ENCODE measurements at regions not wholly inside any gene's neighbourhood (a gene's known extent, or its start where the extent isn't known, plus 50 kb on each side); places are given as distances from the start of the nearest gene placed in this dataset.

DNA sequence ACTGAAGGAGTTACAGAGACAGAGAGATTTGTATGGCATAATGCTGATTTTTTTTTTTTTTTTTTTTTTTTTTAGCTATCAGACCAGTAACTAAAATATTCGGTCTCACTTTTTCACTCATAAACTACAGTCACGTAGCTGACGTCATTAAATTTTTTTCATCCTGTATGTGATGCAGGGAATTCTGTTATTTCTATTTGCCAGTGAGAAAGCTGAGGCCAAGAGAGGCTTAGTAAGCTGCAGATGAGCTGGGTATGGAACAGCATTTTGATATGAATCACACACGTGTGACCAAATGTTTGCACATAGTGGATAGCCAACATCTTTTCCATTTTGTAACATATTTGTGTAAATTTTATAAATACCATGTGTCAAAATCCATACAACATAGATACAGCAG lies 79.1 kb upstream of the EPB41L3 start:
- ChIA-PET CTCF (no interaction called here), POLR2A (no interaction called here)
- DNase-seq: no peak
- H3K4me3 Mint-ChIP-seq: no peak overlapping the region
- no peak overlapping the region for H3K27ac Mint-ChIP-seq
- no peaks in the 10 kb centered on the region for H3K36me3 Mint-ChIP-seq (ENCODE audit: low read depth)
- peaks cover 9% of the 10 kb centered on the region for H3K27me3 Mint-ChIP-seq
- no peaks in the 10 kb centered on the region for H3K9me3 Mint-ChIP-seq
- H3K4me1 Mint-ChIP-seq: no peaks in the 10 kb centered on the region

DNA sequence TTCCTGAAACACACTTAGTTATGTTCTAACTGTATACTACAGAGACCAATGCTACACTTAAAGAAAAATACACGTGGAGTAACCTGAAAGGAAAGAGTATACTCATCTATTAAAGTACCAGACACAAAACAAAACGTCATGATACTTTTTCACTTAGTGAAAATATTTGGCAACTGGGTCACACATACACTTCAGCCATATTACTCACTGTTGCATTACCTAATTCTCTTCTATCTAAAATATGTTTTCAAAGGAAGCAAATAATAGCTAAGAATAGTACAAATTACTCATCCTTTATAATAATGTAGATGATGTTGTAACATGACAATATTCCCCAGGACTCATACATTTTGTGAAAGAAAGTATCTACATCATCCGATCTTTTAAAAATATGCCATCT lies 76.5 kb upstream of the EPB41L3 start:
- Mint-ChIP-seq H3K36me3 (ENCODE audit: low read depth) (no peaks in the 10 kb centered on the region), H3K27ac (no peak overlapping the region), H3K27me3 (peaks cover 5% of the 10 kb centered on the region), H3K4me1 (no peaks in the 10 kb centered on the region), H3K9me3 (no peaks in the 10 kb centered on the region), H3K4me3 (no peak overlapping the region)
- CTCF ChIA-PET: no interaction called here
- POLR2A ChIA-PET: no interaction called here
- DNase-seq: no peak

DNA sequence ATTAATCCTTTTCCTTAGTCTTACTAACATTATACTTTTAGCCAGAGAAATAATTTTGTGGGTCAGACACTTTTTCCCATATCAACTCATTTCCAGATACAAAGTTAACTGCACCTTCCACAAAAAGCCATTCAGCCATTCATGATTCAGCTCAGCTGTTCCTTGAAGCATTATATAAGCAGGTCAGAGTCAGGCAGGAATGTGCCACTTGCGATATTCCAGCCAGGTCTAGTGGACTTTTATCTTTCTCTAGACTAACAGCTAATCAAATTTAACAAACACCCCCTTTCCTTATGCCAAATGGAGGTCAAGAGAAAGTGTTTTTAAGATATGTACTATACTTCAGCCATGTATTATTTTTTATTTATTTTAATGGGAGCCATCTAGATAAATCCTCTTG lies 75.6 kb upstream of the EPB41L3 start:
- H3K9me3 Mint-ChIP-seq: no peaks in the 10 kb centered on the region

DNA sequence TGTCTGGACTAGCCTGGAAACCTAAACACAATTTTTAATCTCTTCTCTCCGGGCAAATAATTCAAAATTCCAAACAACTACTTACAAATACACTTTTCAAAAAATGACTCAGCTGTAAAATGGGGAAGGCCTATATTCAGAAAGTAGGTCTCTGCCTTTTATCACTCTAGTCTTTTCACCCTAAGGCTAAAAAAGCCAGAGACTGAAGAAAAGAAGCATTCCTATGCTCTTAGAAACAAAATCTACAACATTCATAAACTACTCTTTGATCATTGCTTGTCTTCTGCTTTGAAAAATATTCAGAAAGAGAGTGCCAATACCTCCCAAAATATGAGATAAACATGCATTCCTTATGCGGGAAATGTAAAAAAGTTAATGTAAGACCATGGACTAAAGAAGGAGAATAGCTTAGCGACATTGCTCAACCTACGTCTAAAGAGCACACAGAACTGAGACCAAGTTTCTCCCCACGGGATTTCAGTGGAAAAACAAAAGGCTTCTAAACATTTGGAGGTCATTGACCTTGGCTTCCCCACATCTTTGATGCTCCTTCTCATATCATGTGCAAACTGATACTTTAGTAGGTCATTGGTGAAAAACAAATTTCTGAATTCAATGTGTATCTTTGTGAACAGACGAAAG lies 74.4 kb upstream of the EPB41L3 start:
- H3K27ac Mint-ChIP-seq: no peak overlapping the region
- H3K36me3 Mint-ChIP-seq (ENCODE audit: low read depth): no peaks in the 10 kb centered on the region
- H3K4me1 Mint-ChIP-seq: no peaks in the 10 kb centered on the region
- no peak overlapping the region for H3K4me3 Mint-ChIP-seq
- peaks cover 2% of the 10 kb centered on the region for H3K27me3 Mint-ChIP-seq
- ChIA-PET POLR2A (no interaction called here), CTCF (no interaction called here)
- H3K9me3 Mint-ChIP-seq: no peaks in the 10 kb centered on the region
- DNase-seq: no peak

More for the DNA sequence above, 75.6 kb upstream of the EPB41L3 start:
- no peaks in the 10 kb centered on the region for H3K4me1 Mint-ChIP-seq
- H3K36me3 Mint-ChIP-seq (ENCODE audit: low read depth): no peaks in the 10 kb centered on the region
- CTCF ChIA-PET: no interaction called here
- H3K27ac Mint-ChIP-seq: no peak overlapping the region
- POLR2A ChIA-PET: no interaction called here
- H3K27me3 Mint-ChIP-seq: peaks cover 5% of the 10 kb centered on the region
- no peak for DNase-seq
- H3K4me3 Mint-ChIP-seq: no peak overlapping the region

DNA sequence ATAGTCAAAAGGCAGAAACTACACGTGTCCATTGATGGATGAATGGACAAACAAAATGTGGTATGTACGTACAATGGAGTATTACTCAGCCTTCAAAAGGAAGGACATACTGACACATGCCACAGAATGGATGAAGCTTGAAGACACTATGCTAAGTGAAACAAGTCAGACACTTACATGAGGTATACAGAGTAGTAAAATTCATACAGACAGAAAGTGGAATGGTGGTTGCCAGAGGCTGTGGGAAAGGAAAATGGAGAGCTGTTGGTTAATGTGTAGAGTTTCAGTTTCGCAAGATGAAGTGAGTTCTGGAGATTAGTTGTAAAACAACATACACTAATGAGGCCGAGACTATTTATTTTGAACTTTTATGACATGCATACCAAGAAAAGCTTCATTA lies 67.4 kb upstream of the EPB41L3 start:
- ChIA-PET CTCF (interaction anchor here (1.7 kb wide), 1 partner anchor 13 kb away, joined by 4 read pairs; no protein-coding TSS in a partner anchor), POLR2A (no interaction called here)
- H3K27ac Mint-ChIP-seq: no peak overlapping the region
- H3K36me3 Mint-ChIP-seq (ENCODE audit: low read depth): no peaks in the 10 kb centered on the region
- no peak overlapping the region for H3K4me3 Mint-ChIP-seq
- no peaks in the 10 kb centered on the region for H3K27me3 Mint-ChIP-seq
- no peaks in the 10 kb centered on the region for H3K9me3 Mint-ChIP-seq
- no peak for DNase-seq
- no peaks in the 10 kb centered on the region for H3K4me1 Mint-ChIP-seq

DNA sequence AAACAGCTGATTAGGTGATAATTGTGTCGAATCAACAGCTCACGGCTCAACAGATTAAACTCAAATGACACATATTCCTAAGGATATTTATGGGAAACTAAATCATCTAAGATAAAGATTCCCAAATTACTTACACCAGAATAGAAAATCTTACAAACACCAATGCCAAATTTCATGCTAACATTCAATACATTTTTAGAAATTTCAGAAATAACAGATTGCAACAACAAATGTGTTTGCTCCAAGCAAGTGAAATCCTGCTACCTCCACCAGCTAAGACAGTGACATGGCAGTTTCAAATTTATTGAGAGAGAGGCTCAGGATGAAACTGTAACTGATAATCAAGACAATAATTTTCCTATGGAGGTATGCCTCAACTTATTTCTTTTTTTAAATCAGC lies 65.0 kb upstream of the EPB41L3 start:
- CTCF ChIA-PET: no interaction called here
- POLR2A ChIA-PET: no interaction called here
- no peaks in the 10 kb centered on the region for H3K27me3 Mint-ChIP-seq
- H3K27ac Mint-ChIP-seq: no peak overlapping the region
- no peaks in the 10 kb centered on the region for H3K36me3 Mint-ChIP-seq (ENCODE audit: low read depth)
- H3K4me3 Mint-ChIP-seq: no peak overlapping the region
- H3K9me3 Mint-ChIP-seq: no peaks in the 10 kb centered on the region
- H3K4me1 Mint-ChIP-seq: no peaks in the 10 kb centered on the region
- DNase-seq: no peak

DNA sequence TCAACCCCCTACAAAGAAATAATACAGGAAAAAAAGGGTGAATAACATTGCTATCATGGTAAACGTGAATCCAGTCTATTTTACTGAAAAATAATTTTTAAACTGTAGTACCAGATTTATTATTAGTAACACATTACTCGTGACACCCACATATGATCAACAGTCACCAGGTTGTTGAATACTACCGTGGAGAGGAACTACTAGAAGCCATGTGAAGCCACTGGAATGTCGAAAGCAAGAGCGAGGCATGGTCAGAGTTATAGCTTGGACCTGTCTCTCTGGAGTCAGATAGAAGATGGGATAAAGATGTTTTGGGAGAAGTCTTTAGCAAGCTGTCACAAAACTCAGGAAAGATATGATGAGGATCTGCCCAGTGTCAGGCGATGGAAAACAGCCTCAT lies 63.2 kb upstream of the EPB41L3 start:
- ChIA-PET POLR2A (no interaction called here), CTCF (no interaction called here)
- Mint-ChIP-seq H3K9me3 (no peaks in the 10 kb centered on the region), H3K4me1 (no peaks in the 10 kb centered on the region), H3K27ac (no peak overlapping the region), H3K4me3 (no peak overlapping the region), H3K36me3 (ENCODE audit: low read depth) (no peaks in the 10 kb centered on the region), H3K27me3 (no peaks in the 10 kb centered on the region)
- no peak for DNase-seq

DNA sequence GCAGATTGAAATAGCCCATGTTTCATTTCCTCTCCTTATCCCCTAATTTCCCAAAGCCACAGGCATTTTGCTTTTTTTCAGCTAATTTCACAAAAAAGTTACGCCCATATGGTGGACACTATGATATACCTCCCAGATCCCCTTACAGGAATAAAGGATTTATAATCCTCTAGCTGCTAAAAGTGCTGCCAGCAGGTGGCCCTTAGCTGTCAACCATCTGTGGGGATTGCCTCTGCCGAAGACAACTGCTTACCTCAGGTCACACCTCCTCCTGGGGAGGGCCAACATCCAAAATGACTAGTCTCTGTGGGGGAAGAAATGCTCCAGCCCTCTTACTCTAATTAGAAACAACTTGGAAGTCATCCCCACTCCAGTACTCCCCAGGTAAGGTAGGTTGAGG lies 61.0 kb upstream of the EPB41L3 start:
- Mint-ChIP-seq H3K27ac (no peak overlapping the region), H3K4me3 (no peak overlapping the region), H3K4me1 (no peaks in the 10 kb centered on the region), H3K9me3 (no peaks in the 10 kb centered on the region), H3K36me3 (ENCODE audit: low read depth) (no peaks in the 10 kb centered on the region), H3K27me3 (no peaks in the 10 kb centered on the region)
- CTCF ChIA-PET: no interaction called here
- POLR2A ChIA-PET: no interaction called here
- no peak for DNase-seq

DNA sequence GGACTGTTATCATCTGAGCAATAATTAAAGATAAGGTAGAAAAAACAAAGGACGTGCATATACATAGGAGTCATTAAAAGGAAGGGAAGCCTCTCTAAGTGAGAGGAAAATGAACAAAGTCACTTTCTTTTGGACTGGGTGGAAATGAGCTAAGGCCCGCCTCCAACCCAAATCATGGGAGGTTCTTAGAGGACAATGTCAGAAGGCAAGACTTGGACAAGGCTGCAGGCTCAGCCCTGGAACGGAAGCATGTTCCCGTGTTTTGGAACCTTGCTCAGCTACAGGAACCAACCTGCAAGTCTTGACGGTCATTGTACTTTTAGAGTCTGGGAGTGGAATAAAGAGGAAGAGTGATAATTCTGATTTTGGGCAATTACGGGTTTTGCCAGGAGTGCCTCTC lies 59.4 kb upstream of the EPB41L3 start:
- Mint-ChIP-seq H3K9me3 (no peaks in the 10 kb centered on the region), H3K4me3 (no peak overlapping the region), H3K27ac (no peak overlapping the region), H3K4me1 (no peaks in the 10 kb centered on the region), H3K27me3 (no peaks in the 10 kb centered on the region), H3K36me3 (ENCODE audit: low read depth) (no peaks in the 10 kb centered on the region)
- no peak for DNase-seq
- ChIA-PET POLR2A (no interaction called here), CTCF (no interaction called here)

DNA sequence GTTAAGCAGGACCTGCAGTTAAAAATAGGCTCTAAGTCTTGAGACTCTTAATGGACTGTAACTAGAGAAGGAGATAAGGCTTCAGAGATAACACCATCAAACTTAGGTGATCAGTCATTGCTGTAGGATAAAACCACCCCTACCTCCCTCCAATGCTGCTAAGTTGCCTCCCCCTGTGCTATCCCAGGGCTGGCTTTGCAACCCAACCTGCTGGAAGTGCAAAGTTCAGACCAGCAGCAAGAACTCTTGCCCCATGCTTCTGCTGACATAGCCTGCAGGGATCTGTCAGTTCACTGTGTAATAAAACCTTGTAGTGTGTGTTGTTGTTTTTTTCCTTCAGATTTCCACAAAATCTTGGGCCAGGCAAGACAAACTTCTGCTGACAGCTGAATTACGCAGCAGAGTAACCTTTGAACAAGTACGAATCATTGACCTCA lies 57.4 kb upstream of the EPB41L3 start:
- Mint-ChIP-seq H3K4me1 (no peaks in the 10 kb centered on the region), H3K36me3 (ENCODE audit: low read depth) (no peaks in the 10 kb centered on the region), H3K9me3 (no peaks in the 10 kb centered on the region), H3K27ac (no peak overlapping the region), H3K27me3 (no peaks in the 10 kb centered on the region), H3K4me3 (no peak overlapping the region)
- ChIA-PET CTCF (no interaction called here), POLR2A (no interaction called here)
- no peak for DNase-seq

DNA sequence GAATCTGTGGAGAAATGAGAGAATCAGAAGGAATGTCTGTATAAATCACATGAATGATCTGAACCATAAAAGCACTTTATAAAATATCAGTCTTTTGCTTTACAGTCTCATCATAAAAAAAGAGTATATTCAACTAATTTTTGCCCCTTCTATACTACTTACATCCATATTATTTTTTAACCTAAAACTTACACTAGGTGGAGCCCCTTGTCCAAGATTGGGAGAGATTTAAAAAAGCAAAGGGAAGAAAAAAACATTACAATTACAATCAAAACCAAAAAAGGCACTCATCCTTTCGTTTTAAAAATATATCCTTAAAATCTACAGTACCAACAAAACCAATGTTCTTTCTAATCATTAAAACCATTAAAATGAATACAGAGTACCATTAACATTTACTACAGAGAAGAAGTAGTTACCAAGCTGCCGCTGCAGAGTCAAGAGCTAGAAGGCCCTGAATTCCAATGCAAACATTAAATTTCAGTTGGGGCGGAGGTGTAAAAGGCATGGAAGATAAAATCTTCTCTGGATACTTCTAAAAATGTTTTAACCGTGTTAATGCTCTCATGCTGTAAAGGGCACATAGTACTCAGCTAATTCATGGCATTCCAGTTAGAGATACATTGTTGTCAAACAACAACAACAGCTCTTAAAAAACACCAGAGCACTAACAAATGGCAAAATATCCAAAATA lies 56.7 kb upstream of the EPB41L3 start:
- H3K36me3 Mint-ChIP-seq (ENCODE audit: low read depth): no peaks in the 10 kb centered on the region
- H3K9me3 Mint-ChIP-seq: no peaks in the 10 kb centered on the region
- H3K27ac Mint-ChIP-seq: no peak overlapping the region
- ChIA-PET CTCF (no interaction called here), POLR2A (no interaction called here)
- no peaks in the 10 kb centered on the region for H3K4me1 Mint-ChIP-seq
- no peaks in the 10 kb centered on the region for H3K27me3 Mint-ChIP-seq
- H3K4me3 Mint-ChIP-seq: no peak overlapping the region
- DNase-seq: no peak

DNA sequence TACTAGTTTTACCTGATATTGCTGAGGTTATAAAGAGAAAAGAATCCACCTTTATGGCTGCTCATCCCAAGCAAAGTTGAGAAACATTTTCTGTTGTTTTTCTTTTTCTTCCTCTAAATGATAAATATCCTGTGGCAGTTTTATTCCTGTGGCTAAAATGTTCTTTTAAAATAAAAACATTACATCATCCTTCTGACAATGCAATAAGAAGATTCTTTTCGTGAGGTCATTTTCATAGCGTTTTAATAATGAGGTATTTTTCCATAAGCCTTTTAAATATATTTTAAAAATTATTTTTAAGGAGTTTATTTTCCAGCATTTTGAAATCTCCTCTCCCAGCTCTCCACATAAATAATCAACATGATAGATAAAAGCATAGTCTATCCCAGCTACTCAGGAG lies 52.8 kb upstream of the EPB41L3 start:
- Mint-ChIP-seq H3K9me3 (peaks cover 2% of the 10 kb centered on the region), H3K27ac (no peak overlapping the region), H3K4me3 (no peak overlapping the region), H3K4me1 (no peaks in the 10 kb centered on the region), H3K27me3 (no peaks in the 10 kb centered on the region), H3K36me3 (ENCODE audit: low read depth) (no peaks in the 10 kb centered on the region)
- ChIA-PET CTCF (no interaction called here), POLR2A (no interaction called here)
- no peak for DNase-seq
